Activated CD8-positive, alpha-beta memory T cell treated with anti-CD3 and anti-CD28 coated beads, Interleukin-2, amount 10 ng/mL, durations not matched to agents 7 days and 5 days (primary cell): ENCODE measurements at regions not wholly inside any gene's neighbourhood (a gene's known extent, or its start where the extent isn't known, plus 50 kb on each side); places are given as distances from the start of the nearest gene placed in this dataset.

Experiments used
- ATAC-seq: fragments of 150-1000 bp; cut with Tn5 transposase; one replicate; pipeline ENCODE4 v1.10.0; 2021; ENCODE audit warnings: moderate library complexity
- CTCF ChIA-PET: fragments of 350-600 bp; sonication (Branson Sonifier 250); formaldehyde crosslinking; loops from one replicate; lab custom pipeline; 2021; ENCODE audit warnings: antibody characterized with exemption; lab: Charles Lee
- DNase-seq: peaks from one replicate; pipeline ENCODE4 v3.0.0-alpha.2; 2020
- H3K27ac Mint-ChIP-seq: one replicate; pipeline ENCODE4 v1.8.0; 2021; ENCODE audit warnings: mild to moderate bottlenecking, mixed read lengths
- H3K27me3 Mint-ChIP-seq: one replicate; pipeline ENCODE4 v1.8.0; 2021; ENCODE audit warnings: mixed read lengths
- H3K36me3 Mint-ChIP-seq: one replicate; pipeline ENCODE4 v1.8.0; 2021; ENCODE audit warnings: mild to moderate bottlenecking, mixed read lengths
- H3K4me1 Mint-ChIP-seq: one replicate; pipeline ENCODE4 v1.8.0; 2021; ENCODE audit warnings: mixed read lengths
- H3K4me3 Mint-ChIP-seq: one replicate; pipeline ENCODE4 v1.8.0; 2021; ENCODE audit warnings: mild to moderate bottlenecking, moderate library complexity, mixed read lengths
- H3K9me3 Mint-ChIP-seq: one replicate; pipeline ENCODE4 v1.8.0; 2022; ENCODE audit warnings: low read depth, mixed read lengths

DNA sequence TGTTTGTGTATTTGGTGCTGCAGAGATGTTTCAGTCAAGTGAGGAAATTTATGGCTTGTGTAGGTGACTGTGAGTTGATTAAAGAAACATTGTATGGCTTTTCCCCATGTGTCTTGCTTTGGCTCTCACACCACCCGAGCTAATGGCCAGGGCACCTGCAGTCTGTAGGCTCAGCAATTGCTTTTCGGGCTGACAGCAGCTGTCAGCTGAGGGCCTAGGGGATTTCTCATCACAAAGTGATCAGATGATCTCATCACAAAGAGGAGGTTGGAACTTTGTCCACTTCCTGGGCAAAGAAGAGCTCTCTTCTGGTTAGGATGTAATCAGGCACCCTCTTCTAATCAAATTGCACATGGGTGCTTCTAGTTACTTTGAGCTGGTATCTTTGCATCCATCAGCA lies 632.2 kb downstream of the SLC4A3 start:
- Mint-ChIP-seq H3K4me1 (no peaks in the 10 kb centered on the region), H3K27me3 (no peaks in the 10 kb centered on the region), H3K4me3 (no peak overlapping the region), H3K9me3 (no peaks in the 10 kb centered on the region), H3K27ac (no peak overlapping the region), H3K36me3 (no peaks in the 10 kb centered on the region)
- CTCF ChIA-PET: no interaction called here
- no peak for DNase-seq
- ATAC-seq: no peak

DNA sequence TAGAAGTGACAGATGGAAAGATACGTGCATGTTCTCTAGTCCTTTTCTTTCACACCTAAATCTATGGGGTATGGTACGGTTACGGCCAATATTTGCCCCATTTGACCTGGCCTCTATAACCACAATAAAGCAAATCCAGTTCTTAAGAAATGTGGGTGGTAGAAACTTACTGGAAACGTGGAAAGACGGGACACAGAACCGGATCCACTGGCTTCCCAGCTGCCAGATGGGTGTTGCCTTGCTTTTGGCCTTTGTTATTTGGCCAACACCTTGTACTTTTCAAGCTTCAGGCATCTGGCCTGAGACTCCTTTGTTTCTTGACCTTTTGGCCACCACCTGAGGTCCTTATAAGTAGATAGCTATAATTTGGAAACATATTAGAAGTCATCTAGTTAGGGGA lies 635.9 kb downstream of the SLC4A3 start:
- ATAC-seq (no peak), DNase-seq (no peak)
- Mint-ChIP-seq H3K4me3 (no peak overlapping the region), H3K4me1 (no peaks in the 10 kb centered on the region), H3K36me3 (no peaks in the 10 kb centered on the region), H3K9me3 (no peaks in the 10 kb centered on the region), H3K27me3 (no peaks in the 10 kb centered on the region), H3K27ac (no peak overlapping the region)
- CTCF ChIA-PET: no interaction called here

DNA sequence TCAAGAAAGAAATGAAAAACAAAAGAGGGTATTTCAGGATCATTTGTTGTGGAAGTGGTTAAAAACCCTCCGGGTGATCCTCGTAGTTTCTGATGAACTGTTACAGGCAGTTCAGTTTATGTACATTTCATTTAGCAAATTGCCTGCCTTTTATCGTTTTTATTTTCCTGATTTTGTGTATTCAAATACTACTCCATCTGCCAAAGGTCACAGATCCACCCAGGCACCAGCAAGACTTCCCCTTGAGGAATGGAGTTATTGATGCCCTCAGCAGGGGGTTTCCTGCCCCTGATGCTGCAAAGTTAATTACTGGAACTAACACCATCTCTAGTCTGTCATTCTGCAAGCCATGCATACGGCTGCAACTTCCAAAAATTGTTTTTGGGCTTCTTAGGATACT lies 641.9 kb downstream of the SLC4A3 start:
- H3K36me3 Mint-ChIP-seq: no peaks in the 10 kb centered on the region
- no peaks in the 10 kb centered on the region for H3K4me1 Mint-ChIP-seq
- H3K27ac Mint-ChIP-seq: no peak overlapping the region
- ATAC-seq: no peak
- CTCF ChIA-PET: no interaction called here
- no peak overlapping the region for H3K4me3 Mint-ChIP-seq
- no peaks in the 10 kb centered on the region for H3K9me3 Mint-ChIP-seq
- DNase-seq: no peak
- no peaks in the 10 kb centered on the region for H3K27me3 Mint-ChIP-seq

DNA sequence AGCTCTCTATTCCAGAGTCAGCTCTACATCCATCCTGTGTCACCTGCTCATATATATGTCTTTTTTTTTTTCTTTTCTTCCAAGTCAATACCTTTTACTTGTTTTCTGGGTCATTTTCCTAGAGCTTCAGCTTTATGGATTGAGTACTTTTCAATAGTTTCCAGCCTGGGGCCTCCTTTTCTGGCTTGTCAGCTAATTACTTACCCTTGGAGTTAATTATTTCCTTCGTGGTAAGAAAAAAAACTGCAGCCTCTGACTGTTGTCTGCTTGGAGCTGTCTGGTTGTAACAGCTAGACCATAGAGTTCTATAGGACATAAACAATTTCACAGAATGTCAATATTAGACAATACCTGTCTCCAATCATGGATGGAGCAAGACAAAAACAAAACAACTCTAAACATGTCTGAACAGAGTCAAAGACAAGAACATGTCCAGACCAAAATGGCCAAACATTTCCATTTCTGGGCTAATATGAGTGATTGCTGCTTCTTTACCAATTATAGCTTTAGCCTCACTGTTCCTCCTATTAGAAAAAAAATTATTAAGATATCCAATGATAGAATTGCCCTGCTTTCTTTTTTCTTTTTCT lies 643.1 kb downstream of the SLC4A3 start:
- CTCF ChIA-PET: no interaction called here
- H3K27ac Mint-ChIP-seq: no peak overlapping the region

DNA sequence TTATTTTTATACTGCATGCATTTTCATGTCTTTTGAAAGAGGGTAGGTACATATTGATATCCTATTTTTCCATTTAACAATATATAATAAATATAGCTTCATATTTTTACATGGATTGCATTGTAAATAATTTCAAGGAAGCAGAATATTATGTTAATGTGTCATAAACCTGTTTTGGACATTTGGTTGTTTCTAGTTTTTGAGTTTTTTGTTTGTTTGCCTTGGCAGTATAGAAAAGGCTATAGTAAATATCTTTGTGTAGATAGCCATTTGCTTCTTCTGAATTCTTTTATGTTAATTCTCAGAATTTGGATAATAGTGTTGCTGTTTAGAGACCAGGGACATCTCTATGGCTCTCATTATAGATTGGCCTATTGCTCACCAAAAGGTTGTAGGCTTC lies 645.2 kb downstream of the SLC4A3 start:
- DNase-seq (no peak), ATAC-seq (no peak)
- Mint-ChIP-seq H3K4me3 (no peak overlapping the region), H3K27me3 (no peaks in the 10 kb centered on the region), H3K4me1 (no peaks in the 10 kb centered on the region), H3K27ac (no peak overlapping the region), H3K36me3 (no peaks in the 10 kb centered on the region), H3K9me3 (no peaks in the 10 kb centered on the region)
- CTCF ChIA-PET: no interaction called here

More for the DNA sequence above, 643.1 kb downstream of the SLC4A3 start:
- H3K4me3 Mint-ChIP-seq: no peak overlapping the region
- H3K4me1 Mint-ChIP-seq: no peaks in the 10 kb centered on the region
- H3K9me3 Mint-ChIP-seq: no peaks in the 10 kb centered on the region
- no peaks in the 10 kb centered on the region for H3K36me3 Mint-ChIP-seq
- no peaks in the 10 kb centered on the region for H3K27me3 Mint-ChIP-seq
- DNase-seq (no peak), ATAC-seq (no peak)

DNA sequence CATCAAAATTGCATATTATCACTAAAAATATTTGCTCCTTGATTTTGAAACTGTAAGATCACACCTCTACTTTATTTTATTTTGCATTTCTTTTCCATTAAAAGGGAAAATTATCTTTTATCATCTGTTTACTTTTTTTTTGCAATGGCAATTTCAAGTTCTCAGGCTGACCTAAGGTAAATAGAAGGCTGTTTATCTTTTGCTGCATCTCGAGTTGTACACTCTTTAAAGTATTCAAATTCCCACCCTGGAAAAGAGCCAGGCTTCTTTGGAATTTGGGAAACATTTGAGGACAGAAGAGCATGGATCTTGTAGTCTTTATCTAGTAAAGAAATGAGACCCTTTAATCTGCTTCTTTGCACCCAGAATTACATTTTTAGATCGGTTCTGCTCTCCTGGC lies 645.7 kb downstream of the SLC4A3 start:
- Mint-ChIP-seq H3K36me3 (no peaks in the 10 kb centered on the region), H3K27me3 (no peaks in the 10 kb centered on the region), H3K9me3 (no peaks in the 10 kb centered on the region), H3K27ac (no peak overlapping the region), H3K4me1 (no peaks in the 10 kb centered on the region), H3K4me3 (no peak overlapping the region)
- no peak for DNase-seq
- ATAC-seq: no peak
- CTCF ChIA-PET: no interaction called here

DNA sequence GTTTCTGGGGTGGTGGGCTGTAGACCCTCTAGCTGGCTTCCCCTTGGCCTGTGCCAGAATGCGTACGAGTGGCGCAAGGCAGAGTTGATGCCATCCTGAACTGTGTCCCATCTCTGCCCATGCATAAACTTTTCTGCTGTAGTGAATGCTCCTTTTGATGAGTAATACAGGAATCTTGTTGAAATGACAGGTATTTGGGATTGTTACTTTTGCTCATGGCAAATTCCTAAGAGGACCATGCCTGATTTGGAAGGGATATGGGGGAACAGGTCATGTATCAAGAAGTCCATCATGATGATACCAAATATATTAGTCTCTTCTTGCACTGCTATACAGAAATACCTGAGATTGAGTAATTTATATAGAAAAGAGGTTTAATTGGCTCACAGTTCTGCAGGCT lies 648.0 kb downstream of the SLC4A3 start:
- Mint-ChIP-seq H3K27me3 (no peaks in the 10 kb centered on the region), H3K27ac (no peak overlapping the region), H3K36me3 (no peaks in the 10 kb centered on the region), H3K4me3 (no peak overlapping the region), H3K4me1 (no peaks in the 10 kb centered on the region), H3K9me3 (no peaks in the 10 kb centered on the region)
- ATAC-seq (no peak), DNase-seq (no peak)
- CTCF ChIA-PET: no interaction called here

DNA sequence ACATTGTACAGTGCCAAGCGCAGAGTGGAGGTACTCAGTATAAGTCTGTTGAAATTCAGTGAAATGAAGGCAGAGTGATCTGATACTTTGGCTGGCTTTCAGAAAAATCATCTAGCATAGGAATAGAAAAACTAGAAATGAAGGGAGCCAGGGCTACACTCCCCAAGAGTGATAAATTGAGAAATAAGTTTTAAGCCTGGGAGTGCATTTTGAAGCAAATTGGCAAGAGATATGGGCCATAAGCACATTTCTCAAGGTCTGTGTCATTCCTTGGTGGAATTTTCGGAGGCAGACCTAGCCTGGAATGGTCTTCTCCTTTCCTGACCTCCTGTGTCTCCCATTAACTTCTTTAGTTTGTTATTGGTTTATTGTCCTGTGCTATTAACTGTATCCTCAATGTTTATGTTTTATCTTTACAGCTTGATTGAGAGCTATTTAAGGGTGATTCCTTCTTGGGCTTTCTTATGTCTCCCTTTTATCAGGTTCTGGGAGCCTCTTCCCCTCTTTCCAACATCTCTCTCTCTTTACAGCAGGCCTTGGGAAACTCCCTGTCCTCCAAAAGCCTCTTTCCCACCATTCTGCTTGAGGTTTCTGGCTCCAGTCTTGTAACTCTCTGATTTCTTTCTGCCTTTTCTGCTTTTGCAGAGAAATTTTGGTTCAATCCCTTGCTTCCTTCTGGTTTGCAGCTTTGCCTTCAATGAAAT lies 649.5 kb downstream of the SLC4A3 start:
- Mint-ChIP-seq H3K36me3 (no peaks in the 10 kb centered on the region), H3K4me3 (no peak overlapping the region)
- DNase-seq: no peak

DNA sequence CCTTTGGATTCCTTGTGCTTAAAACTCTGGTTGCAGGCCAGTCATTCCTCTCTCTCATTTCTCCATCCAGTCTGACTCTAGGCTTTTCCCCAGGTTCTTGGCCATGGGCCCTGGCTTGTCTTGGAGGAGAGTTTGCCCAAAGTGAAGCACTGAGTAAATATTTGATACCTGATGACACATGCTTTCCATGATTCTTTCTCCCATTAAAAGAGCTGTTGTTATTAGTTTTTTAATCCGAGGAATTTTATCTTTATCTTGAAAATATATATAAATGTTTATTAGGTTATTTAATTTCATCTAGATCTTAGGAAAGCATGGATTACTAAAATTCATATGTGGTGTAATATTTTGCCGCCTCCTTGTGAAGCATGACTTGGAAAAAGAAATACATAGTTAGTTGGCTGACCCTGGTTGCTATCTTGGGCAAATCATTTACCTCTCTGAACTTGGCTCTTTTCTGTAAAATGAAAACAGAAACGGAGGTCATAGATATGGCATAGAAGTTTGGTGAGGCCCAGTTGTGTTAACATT lies 650.1 kb downstream of the SLC4A3 start:
- ATAC-seq (no peak), DNase-seq (no peak)
- no peaks in the 10 kb centered on the region for H3K9me3 Mint-ChIP-seq
- H3K4me1 Mint-ChIP-seq: no peaks in the 10 kb centered on the region
- CTCF ChIA-PET: no interaction called here
- H3K27ac Mint-ChIP-seq: no peak overlapping the region
- no peak overlapping the region for H3K4me3 Mint-ChIP-seq
- H3K27me3 Mint-ChIP-seq: no peaks in the 10 kb centered on the region
- no peaks in the 10 kb centered on the region for H3K36me3 Mint-ChIP-seq

More for the DNA sequence above, 649.5 kb downstream of the SLC4A3 start:
- no peak overlapping the region for H3K27ac Mint-ChIP-seq
- H3K9me3 Mint-ChIP-seq: no peaks in the 10 kb centered on the region
- no peaks in the 10 kb centered on the region for H3K4me1 Mint-ChIP-seq
- no peak for ATAC-seq
- CTCF ChIA-PET: no interaction called here
- no peaks in the 10 kb centered on the region for H3K27me3 Mint-ChIP-seq

DNA sequence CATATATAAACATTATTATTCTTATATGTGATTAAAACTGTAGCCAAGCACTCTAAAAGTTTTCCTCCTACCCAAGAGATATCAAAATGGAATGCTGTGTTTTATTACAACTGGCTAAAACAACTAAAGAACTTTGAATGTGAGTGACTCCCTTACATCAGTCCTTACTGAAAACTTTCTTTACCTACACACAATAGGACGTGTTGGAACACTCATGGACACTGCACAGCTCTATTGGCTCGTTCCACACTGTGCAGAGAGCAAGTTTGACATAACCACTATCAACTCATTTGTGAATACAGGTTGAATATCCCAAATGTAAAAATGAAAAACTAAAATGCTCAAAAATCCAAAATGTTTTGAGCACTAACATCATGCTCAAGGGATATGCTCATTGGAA lies 650.6 kb downstream of the SLC4A3 start:
- DNase-seq (no peak), ATAC-seq (no peak)
- Mint-ChIP-seq H3K27ac (no peak overlapping the region), H3K4me3 (no peak overlapping the region), H3K9me3 (no peaks in the 10 kb centered on the region), H3K36me3 (no peaks in the 10 kb centered on the region), H3K4me1 (no peaks in the 10 kb centered on the region), H3K27me3 (no peaks in the 10 kb centered on the region)
- CTCF ChIA-PET: no interaction called here

DNA sequence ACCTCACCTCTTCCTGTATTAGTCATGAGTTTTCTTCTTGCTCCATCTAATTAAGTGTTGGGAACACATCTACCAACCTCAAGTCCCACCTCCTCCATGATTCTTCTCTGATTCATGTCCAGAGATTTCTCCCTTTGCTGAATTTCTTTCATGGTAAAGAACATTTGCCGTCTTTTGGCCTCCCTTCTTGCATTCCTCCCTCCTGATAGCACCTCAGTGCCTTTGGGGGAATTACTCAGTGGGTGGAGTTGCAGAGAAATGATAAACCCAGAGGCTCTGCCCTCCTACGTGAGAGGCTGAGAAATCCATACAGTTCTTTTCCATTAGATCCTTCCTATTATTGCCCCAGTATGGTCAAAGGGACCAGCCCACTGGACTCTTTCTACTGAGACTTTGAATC lies 651.9 kb downstream of the SLC4A3 start:
- H3K4me1 Mint-ChIP-seq: no peaks in the 10 kb centered on the region
- no peaks in the 10 kb centered on the region for H3K9me3 Mint-ChIP-seq
- ATAC-seq: no peak
- no peak overlapping the region for H3K4me3 Mint-ChIP-seq
- H3K27me3 Mint-ChIP-seq: no peaks in the 10 kb centered on the region
- H3K36me3 Mint-ChIP-seq: no peaks in the 10 kb centered on the region
- no peak overlapping the region for H3K27ac Mint-ChIP-seq
- DNase-seq: no peak
- CTCF ChIA-PET: no interaction called here

DNA sequence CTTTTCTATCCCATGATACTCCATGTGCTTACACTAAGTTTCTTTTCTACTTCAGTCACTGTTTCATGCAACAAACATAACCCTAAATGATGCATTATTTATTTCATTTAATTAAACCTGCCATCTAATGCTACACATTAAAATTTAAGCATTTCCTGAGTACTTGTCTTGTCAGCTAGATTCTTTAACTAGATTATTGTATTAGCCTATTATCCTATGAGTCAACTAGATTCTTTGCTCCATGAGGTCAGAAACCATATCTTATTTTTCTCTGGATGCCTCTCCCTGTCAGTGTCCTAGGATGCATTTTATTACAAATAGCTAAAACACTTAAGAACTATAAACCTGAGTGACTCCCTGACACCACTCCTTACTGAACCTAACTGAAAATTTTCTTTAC lies 652.4 kb downstream of the SLC4A3 start:
- no peak overlapping the region for H3K4me3 Mint-ChIP-seq
- no peak for ATAC-seq

DNA sequence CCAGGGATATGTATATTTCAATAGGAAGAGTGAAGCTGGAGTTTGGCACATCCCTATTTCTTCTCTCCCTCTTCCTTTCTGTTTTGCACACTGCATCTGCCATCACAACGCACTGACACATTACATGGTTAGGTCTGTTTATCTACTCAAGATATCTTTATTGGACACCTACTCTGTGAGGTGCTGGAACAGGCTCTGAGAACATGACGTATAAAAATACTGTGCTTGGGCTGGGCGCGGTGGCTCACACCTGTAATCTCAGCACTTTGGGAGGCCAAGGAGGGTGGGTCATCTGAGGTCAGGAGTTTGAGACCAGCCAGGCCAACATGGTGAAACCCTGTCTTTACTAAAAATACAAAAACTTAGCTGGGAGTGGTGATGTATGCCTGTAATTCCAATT lies 653.3 kb downstream of the SLC4A3 start:
- no peaks in the 10 kb centered on the region for H3K4me1 Mint-ChIP-seq
- H3K9me3 Mint-ChIP-seq: no peaks in the 10 kb centered on the region
- H3K27me3 Mint-ChIP-seq: no peaks in the 10 kb centered on the region
- no peak overlapping the region for H3K27ac Mint-ChIP-seq
- CTCF ChIA-PET: no interaction called here
- no peak overlapping the region for H3K4me3 Mint-ChIP-seq
- DNase-seq (no peak), ATAC-seq (no peak)
- H3K36me3 Mint-ChIP-seq: no peaks in the 10 kb centered on the region

More for the DNA sequence above, 652.4 kb downstream of the SLC4A3 start:
- H3K4me1 Mint-ChIP-seq: no peaks in the 10 kb centered on the region
- CTCF ChIA-PET: no interaction called here
- no peaks in the 10 kb centered on the region for H3K27me3 Mint-ChIP-seq
- H3K9me3 Mint-ChIP-seq: no peaks in the 10 kb centered on the region
- no peak overlapping the region for H3K27ac Mint-ChIP-seq
- no peaks in the 10 kb centered on the region for H3K36me3 Mint-ChIP-seq
- DNase-seq: no peak

DNA sequence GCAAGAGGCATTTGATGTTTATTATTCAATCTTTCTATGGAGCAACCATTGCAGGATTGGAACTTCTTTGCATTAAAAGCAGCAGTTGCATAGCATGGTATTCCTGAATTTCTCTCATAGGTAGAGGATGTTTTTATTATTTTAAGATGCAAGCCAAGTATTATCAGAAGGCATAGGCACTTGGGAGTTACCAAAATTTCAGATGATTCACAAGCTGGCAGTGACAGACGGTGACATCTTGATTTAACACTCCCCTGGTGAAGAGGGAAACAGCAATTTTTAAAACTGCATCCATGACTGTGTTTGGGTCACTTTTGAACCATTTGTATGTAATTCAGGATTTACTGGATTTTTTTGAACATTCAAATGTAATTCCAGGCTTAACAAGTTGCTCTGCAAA lies 654.3 kb downstream of the SLC4A3 start:
- H3K4me1 Mint-ChIP-seq: no peaks in the 10 kb centered on the region
- no peaks in the 10 kb centered on the region for H3K36me3 Mint-ChIP-seq
- no peaks in the 10 kb centered on the region for H3K9me3 Mint-ChIP-seq
- no peaks in the 10 kb centered on the region for H3K27me3 Mint-ChIP-seq
- CTCF ChIA-PET: no interaction called here
- no peak overlapping the region for H3K4me3 Mint-ChIP-seq
- H3K27ac Mint-ChIP-seq: no peak overlapping the region
- ATAC-seq: no peak
- DNase-seq: no peak
